Stimulated activated CD8-positive, alpha-beta memory T cell treated with anti-CD3 and anti-CD28 coated beads, Interleukin-4, amount 100 ng/mL, for 48 hours (primary cell): ENCODE measurements at regions not wholly inside any gene's neighbourhood (a gene's known extent, or its start where the extent isn't known, plus 50 kb on each side); places are given as distances from the start of the nearest gene placed in this dataset.
"Not testable (repeated sequence)": the region's sequence is repeated elsewhere in the genome, so short reads cannot be mapped to it uniquely, and the experiment has no call there.

ENCODE experiments used
- DNase-seq: peaks from one replicate; pipeline ENCODE4 v3.0.0-alpha.2; 2020

DNA sequence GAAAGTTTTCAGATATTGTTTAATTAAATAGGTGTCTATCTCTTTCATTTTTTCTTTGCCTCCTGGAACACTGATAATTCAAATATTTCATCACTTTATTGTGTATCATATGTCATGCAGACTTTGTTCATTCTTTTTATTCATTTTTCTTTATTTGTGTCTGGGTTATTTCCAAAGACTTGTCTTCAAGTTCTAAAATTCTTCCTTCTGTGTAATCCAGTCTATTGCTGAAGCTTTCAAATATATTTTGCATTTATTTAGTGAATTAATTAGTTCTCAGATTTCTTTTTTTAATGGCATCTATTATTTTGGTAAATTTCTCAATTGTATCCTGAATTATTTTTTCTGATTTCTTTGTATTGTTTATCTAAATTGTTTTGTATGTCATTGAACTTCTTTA is 70.1 kb downstream of the ZNF330 start:
- DNase-seq, result no peak

DNA sequence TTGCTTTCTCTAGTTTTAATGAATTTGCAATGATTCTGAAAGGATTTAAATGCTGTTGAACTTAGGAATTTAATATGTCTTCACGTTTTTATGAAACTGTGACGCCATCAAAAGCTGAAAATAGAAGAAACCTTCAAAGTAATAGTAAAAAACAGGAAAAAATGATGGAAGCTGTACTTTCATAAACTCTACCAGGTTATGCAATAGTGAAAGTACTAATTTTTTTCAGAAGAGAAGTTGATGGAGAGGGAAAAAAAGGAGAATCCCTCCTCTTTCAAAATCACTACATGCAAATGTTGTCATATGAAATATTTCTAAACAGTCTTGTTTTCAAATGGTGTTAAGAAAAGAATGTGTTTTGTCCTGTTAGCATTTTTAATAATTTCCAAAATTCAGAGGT is 73.6 kb downstream of the ZNF330 start:
- DNase-seq, result no peak

DNA sequence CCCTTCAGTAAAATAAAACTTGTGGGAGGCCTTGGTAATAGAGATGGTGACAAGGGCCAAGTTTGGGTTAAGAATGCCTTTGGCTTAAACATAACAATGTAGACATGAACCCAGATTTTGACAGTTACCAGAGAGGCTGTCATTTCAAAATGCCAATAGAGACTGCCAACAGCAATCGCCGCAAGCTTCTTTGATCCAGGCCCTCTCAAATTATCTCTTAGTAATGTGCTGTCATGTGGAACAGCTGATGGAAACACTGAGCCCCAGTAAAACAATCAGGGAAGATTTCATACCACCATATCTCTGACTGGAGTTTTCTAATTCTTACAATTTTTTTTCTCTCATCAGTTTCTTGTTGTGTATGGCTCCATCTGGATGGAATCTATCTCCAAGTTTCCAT is 80.5 kb downstream of the ZNF330 start:
- no peak for DNase-seq

DNA sequence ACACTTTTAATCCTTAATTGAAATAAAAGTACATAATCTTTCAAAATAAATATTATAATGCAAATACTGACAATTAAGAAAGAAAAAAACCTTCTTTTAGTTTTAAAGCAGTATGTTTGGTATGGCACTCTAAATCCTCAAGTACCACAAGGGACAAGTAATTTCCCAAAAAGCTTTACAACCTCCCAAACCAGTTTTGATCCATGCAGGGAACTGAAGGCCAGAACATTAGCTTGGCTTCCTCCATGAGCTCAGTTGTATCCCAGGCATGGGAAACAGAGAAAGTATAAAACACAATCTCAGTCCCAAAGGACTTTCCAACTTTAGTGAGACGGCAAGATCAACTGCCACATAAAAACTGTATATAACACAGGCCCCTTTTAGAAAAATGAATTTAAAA is 82.2 kb downstream of the ZNF330 start:
- DNase-seq, result no peak

DNA sequence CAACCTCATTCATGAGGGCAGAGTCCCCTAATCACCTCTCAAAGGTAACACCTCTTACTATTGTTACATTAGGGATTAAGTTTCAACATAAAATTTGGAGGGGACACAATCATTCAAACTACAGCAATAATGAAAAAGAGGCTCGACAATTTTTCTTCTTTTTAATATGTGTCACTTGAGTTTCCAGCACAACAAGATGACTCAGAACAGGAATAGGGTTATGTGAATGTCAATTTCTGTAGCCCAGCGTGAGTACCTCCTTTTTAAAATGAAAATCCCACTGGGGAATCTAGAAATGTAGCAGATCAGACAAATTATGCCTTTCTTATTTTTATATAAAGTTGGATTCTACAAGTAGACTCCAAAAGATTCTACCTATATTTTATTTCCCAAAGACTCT is 83.7 kb downstream of the ZNF330 start:
- DNase-seq, result no peak

DNA sequence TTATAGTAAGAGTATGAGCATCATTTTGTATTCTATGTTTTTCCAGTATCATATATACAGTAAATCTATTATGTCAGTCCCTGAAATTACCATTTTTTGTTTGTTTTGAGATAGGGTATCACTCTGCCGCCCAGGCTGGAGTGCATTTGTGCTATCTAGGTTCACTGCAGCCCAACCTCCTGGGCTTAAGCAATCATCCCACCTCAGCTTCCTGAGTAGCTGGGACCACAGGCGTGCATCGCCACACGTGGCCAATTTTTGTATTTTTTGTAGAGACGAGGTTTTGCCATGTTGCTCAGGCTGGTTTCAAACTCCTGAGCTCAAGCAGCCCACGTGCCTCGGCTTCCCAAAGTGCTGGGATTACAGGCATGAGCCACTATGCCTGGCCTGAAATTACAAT is 85.6 kb downstream of the ZNF330 start:
- DNase-seq, result no peak

DNA sequence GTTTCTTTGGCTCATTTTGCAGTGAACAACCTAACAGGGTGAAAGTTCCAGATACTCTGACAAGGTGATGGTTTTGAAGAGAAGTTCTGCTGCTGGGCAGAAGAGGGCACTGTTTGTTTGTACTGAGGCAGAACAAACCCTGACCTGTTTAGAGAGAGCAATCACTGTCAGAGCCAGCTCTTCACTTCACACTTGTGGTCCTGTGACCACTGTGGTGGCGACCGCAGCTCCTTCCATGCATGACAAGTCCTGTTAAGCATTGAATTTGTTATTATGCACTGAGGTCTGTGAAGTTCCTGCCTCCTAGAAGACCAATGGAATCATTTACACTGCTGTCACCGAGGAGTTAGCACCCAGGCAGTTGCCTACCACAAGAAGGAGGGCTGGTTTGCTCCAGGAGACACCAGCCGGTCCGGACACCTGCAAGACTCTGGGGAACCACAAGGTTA is 86.6 kb downstream of the ZNF330 start:
- peak; percentile 69 for DNase-seq

DNA sequence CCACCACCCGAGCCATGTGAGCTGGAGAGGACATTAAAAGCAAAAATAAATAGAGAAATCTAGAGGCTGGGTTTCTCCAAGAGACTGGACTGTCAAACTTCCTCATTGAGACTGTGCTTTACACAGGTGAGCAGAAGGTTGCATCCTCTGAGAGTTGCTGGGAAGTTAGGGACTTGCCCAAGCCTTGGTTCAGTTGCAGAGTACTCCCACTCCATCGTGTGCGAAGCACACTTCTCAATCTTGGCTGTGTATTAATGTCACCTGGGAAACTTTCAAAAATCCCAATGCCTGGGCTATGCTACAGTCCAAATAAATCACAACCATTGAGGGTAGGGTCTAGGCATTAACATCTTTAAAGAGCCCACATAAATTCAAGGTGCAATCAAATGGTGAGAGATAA is 89.2 kb downstream of the ZNF330 start:
- DNase-seq, result no peak

DNA sequence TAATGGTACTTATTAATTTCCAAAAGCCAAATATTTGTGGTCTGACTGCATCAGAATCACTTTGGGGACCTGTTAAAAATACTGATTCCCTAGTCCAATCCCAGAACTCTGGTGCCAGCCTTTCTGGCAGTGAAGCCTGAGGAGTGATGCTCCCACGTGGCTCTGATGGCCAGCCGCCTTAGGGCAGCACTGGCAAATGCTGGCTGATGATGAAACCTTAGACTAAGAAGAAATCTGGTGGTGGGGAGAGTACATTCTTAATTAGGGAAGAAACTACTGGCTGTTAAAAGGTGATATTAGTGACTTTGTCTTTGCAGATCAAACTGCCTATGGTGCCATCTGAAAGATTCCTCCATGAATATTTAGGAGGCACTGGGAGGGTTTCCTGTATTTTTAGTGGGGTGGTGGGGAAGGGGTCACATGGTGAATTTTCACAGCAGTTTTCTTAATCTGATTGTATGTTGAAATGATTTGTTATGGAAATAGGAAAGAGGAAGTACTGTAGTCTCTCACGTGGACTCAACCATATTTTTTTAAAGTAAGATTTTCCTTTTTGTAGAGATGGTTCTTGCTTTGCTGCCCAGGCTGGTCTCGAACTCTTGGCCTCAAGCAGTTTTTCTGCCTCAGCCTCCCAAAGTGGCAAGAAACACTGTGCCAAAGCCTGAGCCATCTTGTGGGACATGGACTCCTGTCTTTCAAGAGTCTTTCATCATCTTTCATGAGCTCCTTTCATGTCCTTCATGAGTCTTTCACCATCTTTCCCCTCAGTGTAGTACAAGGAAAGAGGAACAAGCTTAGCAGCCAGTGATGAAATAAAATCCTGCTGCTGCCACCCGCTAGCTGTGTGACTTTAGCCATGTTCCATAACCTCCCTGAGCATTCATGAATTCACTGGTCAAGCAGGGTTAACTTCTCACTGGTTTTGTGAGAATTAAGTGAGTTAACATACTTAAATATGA is 90.8 kb downstream of the ZNF330 start:
- DNase-seq, result no peak

DNA sequence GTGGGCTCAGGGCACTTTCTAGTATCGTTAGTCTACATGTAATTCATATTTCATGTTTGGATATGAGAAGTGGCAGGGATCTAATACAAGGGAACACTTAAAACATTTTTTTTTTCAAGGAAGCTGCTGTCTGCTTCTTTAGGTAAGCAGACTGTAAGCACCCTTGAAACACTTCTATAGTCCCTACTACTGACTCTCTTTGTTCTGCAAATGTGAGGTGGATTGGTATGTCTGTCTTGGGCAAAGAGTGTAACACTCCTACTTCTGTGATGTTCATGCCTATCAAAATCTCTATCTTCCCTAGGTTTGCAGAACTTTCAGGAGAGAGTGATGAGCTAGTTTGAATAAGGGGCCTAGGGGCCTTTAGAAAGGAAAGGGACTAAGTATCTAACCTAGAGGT is 93.9 kb downstream of the ZNF330 start:
- no peak for DNase-seq

DNA sequence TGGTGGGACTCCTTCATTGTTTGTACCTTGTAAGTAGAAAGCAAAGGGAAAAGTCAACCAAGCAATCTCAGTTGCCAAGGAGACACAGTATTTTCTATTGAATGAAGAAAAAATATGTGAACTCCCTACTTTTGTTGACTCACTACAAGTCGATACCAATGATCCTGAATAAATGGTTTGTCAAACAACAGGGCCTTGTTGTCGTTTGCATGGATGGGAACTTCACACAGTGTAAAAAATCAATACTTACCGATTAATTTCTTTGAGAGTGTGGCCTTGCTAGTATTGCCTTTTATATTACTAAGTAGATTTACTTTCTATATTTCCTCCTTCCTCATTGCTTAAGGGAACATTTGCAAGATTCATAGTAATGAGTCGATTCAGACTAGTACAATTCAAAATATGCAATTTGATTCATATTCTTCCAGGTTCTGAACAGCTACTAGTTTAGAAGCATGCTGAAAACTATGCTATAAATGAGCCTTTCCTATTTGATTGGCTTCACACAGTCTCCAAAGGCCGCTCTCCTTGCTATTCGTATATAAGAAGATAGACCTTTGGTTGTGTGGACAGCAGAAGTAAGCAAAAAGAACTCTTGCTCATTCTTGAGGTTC is 108.0 kb downstream of the ZNF330 start:
- DNase-seq, result no peak

DNA sequence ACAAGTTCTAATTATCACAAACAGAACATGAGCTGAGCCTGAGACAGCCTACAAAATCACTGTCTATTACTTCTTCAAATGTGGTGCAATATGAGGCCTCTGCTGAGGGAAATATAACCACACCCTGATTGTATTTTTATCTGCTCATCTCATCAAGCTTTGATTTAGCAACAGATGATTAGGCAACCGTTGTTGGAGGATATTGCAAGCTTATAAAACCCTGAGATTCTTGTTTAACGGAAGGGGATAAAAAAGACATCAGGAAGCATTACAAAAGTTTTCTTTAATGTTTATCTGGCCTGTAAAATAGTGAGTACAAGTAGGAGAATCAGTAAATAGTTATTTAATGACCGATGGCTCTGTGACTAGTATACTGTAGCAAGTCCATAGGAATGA is 108.5 kb downstream of the ZNF330 start:
- DNase-seq, result no peak

DNA sequence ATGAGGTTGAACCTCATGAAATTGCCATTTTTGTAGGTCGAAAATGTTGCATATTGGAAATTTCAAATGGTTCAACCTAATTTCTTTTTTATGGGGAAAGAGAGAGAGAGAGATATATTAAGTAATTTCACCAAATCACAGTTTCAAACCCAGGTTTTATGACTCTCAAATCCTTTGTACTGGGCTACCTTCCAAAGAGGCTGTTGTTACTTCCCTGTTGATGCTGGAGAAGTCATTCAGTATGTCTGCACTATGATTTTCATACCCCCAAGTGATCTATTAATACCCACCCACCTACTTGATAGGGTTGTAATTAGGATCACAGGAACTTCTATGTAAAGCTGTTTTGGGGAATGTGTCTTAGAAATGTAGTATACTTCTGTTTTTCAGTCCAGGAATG is 109.9 kb downstream of the ZNF330 start:
- DNase-seq, result no peak

DNA sequence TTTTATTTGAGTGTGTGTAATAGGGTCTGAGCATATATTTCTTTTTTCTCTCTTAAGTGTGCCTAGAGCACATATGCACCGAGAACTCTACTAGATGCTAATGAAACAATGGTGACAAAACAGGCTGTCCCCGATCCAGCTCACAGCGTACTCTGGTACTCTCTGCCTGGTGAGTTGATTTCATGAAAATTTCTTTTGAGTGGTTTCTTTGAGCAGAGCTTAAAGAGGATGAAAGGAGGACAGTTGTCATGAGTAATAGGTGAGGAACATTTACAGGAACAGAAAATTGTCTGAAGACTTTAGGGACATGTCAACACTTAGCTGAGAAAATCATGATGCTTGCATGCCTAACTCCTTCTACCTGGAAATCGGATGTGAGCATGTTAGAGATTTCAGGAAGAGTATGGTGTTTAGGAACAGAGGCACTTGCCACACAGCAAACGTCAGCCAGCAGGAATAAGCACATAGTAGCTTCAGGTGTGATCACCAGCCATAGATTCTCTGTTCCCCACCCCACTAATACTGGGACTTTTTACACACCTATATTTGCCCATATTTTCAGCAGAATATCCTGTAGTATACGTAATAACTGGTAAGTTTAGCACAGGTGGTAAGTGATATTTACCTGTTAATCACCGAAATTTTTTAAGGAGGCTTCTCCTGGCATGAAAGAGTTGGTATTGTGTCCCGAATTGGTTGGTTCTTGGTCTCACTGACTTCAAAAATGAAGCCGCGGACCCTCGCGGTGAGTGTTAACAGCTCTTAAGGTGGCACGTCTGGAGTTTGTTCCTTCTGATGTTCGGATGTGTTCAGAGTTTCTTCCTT is 111.1 kb downstream of the ZNF330 start:
- no peak for DNase-seq

DNA sequence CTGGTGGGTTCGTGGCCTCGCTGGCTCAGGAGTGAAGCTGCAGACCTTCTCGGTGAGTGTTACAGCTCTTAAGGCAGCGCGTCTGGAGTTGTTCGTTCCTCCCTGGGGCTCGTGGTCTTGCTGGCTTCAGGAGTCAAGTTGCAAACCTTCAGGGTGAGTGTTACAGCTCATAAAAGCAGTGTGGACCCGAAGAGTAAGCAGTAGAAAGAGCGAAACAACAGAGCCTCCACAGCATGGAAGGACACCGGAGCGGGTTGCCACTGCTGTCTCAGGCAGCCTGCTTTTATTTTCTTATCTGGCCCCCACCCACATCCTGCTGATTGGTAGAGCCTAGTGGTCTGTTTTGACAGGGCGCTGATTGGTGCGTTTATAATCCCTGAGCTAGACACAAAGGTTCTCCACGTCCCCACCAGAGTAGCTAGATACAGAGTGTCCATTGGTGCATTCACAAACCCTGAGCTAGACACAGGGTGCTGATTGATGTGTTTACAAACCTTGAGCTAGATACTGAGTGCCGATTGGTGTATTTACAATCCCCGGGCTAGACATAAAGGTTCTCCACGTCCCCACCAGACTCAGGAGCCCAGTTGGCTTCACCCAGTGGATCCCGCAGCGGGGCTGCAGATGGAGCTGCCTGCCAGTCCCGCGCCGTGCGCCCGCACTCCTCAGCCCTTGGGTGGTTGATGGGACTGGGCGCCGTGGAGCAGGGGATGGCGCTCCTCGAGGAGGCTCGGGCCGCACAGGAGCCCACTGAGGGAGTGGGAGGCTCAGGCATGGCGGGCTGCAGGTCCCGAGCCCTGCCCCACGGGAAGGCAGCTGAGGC is 111.9 kb downstream of the ZNF330 start:
- DNase-seq, result not testable (repeated sequence)

DNA sequence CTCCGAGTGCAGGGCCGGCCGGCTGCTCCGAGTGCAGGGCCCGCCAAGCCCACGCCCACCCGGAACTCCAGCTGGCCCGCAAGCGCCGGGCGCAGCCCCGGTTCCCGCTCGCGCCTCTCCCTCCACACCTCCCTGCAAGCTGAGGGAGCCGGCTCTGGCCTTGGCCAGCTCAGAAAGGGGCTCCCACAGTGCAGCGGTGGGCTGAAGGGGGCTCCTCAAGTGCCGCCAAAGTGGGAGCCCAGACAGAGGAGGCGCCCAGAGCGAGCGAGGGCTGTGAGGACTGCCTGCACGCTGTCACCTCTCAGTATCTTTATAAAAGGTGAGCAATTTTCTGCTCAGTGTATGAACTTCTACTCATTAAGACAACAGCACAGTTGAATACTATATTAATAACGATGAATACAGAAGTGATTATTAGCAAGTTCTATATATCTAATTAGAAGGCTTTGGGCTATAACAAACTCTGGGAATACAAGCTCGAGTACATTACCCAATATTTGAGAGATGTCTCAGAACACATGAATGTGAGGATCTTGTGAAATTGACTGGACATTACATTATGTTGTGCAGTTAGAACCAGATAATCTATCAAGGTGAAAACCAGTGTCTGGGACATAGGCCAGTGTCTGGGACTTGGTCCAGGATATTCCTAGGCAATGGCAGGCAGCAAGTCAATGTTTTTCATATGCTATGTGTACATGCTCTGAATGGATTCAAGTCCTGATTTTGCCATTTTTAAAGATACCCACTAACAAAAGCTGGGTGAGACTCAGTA is 112.9 kb downstream of the ZNF330 start:
- not testable (repeated sequence) for DNase-seq

DNA sequence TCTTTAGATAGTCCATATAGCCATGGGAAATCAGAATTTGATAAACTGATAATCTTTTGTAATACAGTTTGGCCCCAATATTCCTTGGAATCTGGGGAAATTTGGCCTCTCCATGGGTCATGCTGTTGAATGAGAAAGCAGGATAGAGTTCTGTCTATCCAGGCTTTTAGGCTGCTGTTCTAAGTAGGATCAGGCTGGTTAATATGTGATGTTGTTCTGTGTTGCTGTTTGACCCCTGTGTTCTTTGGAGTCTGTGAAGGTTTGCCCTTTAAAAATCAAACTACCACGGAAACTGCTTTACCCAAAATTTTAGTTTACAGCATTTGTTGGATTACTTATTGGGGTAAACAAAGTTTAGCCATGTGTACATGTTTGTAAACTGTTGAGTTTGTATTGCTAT is 114.5 kb downstream of the ZNF330 start:
- no peak for DNase-seq

DNA sequence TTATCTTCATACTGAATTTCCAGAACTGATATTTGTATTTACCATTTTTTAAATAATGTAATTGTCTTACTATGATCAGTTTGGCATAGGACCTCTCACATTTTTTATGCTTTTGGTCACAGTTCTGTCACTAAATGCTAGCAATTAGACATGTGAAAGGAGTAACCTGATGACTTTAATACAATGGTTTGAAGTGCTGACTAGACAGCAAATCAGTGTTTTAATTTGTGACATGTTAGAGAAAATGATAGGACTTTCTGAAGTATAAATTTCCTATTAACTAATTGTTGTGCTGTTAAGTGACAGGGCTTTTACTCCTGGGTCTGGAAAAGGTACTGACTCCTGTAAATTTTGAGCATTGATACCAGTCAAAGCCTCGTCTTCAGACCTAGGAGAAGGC is 117.5 kb downstream of the ZNF330 start:
- no peak for DNase-seq

DNA sequence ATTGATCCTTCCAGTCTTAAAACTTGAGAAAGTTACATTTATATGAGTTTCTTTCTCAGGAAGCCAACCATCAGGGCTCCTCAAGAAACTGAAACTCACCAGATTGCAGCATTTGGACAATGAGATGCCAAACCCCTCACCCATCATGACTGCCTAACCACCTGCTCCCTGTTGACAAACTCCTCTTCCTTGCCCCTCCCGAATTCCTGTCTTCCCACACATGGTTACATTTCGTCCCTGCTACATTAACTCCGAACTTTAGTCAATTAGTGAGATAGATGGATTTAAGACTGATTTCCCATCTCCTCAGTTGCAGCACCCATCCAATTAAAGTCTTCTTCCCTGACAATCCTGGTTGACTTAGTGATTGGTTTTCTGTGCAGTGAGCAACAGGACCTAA is 118.7 kb downstream of the ZNF330 start:
- no peak for DNase-seq

DNA sequence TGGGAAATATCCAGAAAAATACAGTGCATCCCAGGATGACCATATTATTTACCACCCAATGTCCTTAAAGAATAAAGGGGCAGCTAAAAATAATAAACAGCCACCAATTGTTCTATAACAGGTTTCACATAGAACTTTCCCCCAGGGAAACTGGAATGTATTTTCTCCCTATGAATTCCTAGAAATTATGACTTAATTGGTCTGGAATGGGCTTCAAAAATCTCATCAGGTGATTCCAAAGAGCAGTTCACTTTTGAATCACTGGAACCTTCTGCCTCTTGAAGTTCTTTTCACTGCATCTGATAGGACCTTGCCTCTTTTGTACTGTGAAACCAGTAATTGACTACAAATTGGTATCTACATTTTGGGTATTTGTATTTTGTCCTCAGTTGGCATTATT is 119.3 kb downstream of the ZNF330 start:
- DNase-seq, result no peak

DNA sequence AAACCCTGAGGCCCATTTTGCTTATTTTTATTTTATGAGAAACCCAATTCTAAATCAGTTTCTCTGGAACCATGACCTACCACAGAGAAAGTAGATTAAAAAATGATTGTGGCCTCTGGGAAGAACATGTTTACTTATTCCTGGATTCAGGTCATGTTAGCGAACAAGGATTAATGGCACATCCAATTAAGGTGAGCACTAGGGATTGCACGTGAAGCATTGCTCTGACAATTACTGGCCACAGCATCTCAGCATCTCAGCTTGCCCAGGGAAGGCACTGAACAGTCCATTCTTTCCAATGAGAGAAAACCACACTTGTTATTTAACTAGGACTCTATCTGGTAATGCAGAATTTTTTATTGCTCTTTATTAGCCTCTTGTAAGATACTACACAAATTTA is 119.8 kb downstream of the ZNF330 start:
- no peak for DNase-seq

DNA sequence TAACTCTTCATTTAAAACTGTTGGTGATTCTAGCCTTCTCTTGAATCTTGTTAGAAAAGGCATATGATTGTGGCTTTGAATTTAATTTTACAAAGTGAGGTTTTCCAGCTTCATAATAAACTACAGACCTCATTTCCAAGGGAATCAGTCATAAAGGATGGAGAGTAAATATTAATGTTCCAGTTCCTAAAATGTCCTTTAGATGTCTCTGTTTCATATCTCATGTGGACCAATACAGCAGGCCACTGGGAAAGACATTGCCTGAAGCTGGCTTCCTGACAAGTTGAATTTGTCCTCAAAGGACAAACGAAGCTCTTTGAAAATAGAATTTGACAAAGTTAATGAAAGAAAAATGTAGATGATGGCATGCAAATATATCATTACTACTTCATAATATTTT is 125.4 kb downstream of the ZNF330 start:
- no peak for DNase-seq
